CD14-positive monocyte (primary cell): ENCODE measurements at regions not wholly inside any gene's neighbourhood (a gene's known extent, or its start where the extent isn't known, plus 50 kb on each side); places are given as distances from the start of the nearest gene placed in this dataset.

Source experiments
- DNase-seq, 3 donors: peaks; one replicate each; pipeline ENCODE4 v3.0.0-alpha.2; 2011 to 2022
- H2AFZ ChIP-seq: 2 replicates; pipeline ENCODE4 v1.6.0; 2012; ENCODE audit warnings: mild to moderate bottlenecking, low read depth, low read length, inconsistent platforms; ENCODE audit not compliant: insufficient read depth, poor library complexity, severe bottlenecking
- H3K27ac ChIP-seq, 2 donors: 1 replicate in 1 of 2; 2 replicates in 1 of 2; pipeline ENCODE4 v1.5.1; 2012 to 2013; ENCODE audit warnings: low read length in 2 of 2, control low read depth in 1 of 2, inconsistent platforms in 1 of 2, low read depth in 1 of 2, mild to moderate bottlenecking in 1 of 2
- H3K27me3 ChIP-seq, 2 donors: one replicate each; pipeline versions ENCODE4 v1.6.0 to v1.6.1; 2011 to 2013; ENCODE audit warnings: low read length in 2 of 2; ENCODE audit not compliant: control insufficient read depth in 2 of 2, insufficient read depth in 2 of 2
- H3K36me3 ChIP-seq, 2 donors: replicated peaks in 1 of 2; 1 replicate in 1 of 2; 2 replicates in 1 of 2; pipeline versions ENCODE4 v1.5.1 to v1.6.1; 2012 to 2013; ENCODE audit warnings: low read length in 2 of 2, control low read depth in 1 of 2, inconsistent platforms in 1 of 2, mild to moderate bottlenecking in 1 of 2; ENCODE audit not compliant: insufficient read depth in 2 of 2, control insufficient read depth in 1 of 2
- H3K4me1 ChIP-seq, 2 donors: 1 replicate in 1 of 2; 2 replicates in 1 of 2; pipeline versions ENCODE4 v1.5.1 to v1.6.1; 2012 to 2013; ENCODE audit warnings: low read length in 2 of 2, control low read depth in 1 of 2, inconsistent platforms in 1 of 2, mild to moderate bottlenecking in 1 of 2, moderate library complexity in 1 of 2; ENCODE audit not compliant: insufficient read depth in 2 of 2, control insufficient read depth in 1 of 2
- H3K4me2 ChIP-seq: replicated peaks from 2 replicates; pipeline ENCODE3; 2012; ENCODE audit warnings: low read length, moderate library complexity, mild to moderate bottlenecking; ENCODE audit not compliant: poor library complexity, severe bottlenecking; ENCODE audit errors: extremely low read depth
- H3K4me3 ChIP-seq, 3 experiments: fragments of 200-600 bp in 1 of 3; sonication (generic) in 1 of 3; replicated peaks in 1 of 3; 1 replicate in 2 of 3; 2 replicates in 1 of 3; pipeline ENCODE4 v1.5.1; 2011 to 2013; ENCODE audit warnings: low read length in 3 of 3, mild to moderate bottlenecking in 3 of 3, control low read depth in 2 of 3, low read depth in 2 of 3, inconsistent platforms in 1 of 3, moderate library complexity in 1 of 3
- H3K79me2 ChIP-seq: 2 replicates; pipeline ENCODE4 v1.6.0; 2012; ENCODE audit warnings: mild to moderate bottlenecking, control low read depth, inconsistent platforms, low read length, moderate library complexity; ENCODE audit not compliant: insufficient read depth
- H3K9ac ChIP-seq: 2 replicates; pipeline ENCODE4 v1.6.0; 2017; ENCODE audit warnings: low read length, mild to moderate bottlenecking; ENCODE audit not compliant: insufficient read depth, poor library complexity, severe bottlenecking
- H3K9me3 ChIP-seq, 2 donors: replicated peaks in 1 of 2; 1 replicate in 1 of 2; 2 replicates in 1 of 2; pipeline versions ENCODE4 v1.5.1 to v1.6.1; 2012 to 2013; ENCODE audit warnings: low read length in 2 of 2, control low read depth in 1 of 2; ENCODE audit not compliant: control insufficient read depth in 1 of 2, insufficient read depth in 1 of 2
- H4K20me1 ChIP-seq: 2 replicates; pipeline ENCODE4 v1.6.0; 2012; ENCODE audit warnings: mild to moderate bottlenecking, low read length, control low read depth, moderate library complexity; ENCODE audit not compliant: insufficient read depth
- H3K27ac Mint-ChIP-seq, 7 donors: one replicate each; pipeline ENCODE4 v1.8.0; 2020; ENCODE audit warnings: mild to moderate bottlenecking in 7 of 7, mixed read lengths in 7 of 7, moderate library complexity in 6 of 7, inconsistent platforms in 2 of 7
- H3K27me3 Mint-ChIP-seq, 3 donors: one replicate each; pipeline ENCODE4 v1.8.0; 2021 to 2022; ENCODE audit warnings: low read depth in 3 of 3, mild to moderate bottlenecking in 3 of 3, mixed read lengths in 3 of 3, moderate library complexity in 3 of 3, inconsistent platforms in 1 of 3
- H3K36me3 Mint-ChIP-seq, 2 donors: one replicate each; pipeline ENCODE4 v1.8.0; 2020; ENCODE audit warnings: mixed read lengths in 2 of 2, inconsistent platforms in 1 of 2, mild to moderate bottlenecking in 1 of 2
- H3K4me1 Mint-ChIP-seq: one replicate; pipeline ENCODE4 v1.8.0; 2020; ENCODE audit warnings: mild to moderate bottlenecking, mixed read lengths
- H3K4me3 Mint-ChIP-seq, 2 donors: one replicate each; pipeline ENCODE4 v1.8.0; 2020; ENCODE audit warnings: mild to moderate bottlenecking in 2 of 2, mixed read lengths in 2 of 2, moderate library complexity in 1 of 2
- H3K9me3 Mint-ChIP-seq, 7 donors: one replicate each; pipeline ENCODE4 v1.8.0; 2020 to 2022; ENCODE audit warnings: mixed read lengths in 7 of 7, mild to moderate bottlenecking in 6 of 7, moderate library complexity in 6 of 7, inconsistent platforms in 2 of 7
- WGBS: methylation state at CpG from one replicate; pipeline ENCODE4 v1.1.5; 2013; ENCODE audit warnings: missing lambda C conversion rate; ENCODE audit not compliant: insufficient coverage; 5-methylcytosine and 5-hydroxymethylcytosine counted together
- intact Hi-C, 2 donors: fragments of 100-400 bp; cut with micrococcal nuclease; formaldehyde crosslinking; loops; one replicate each; pipeline versions ENCODE4 v1.15.0 to v1.15.1; 2023
- TF ChIP-seq, protein P1 (sequence below): fragments of 200-600 bp; IDR thresholded peaks from one replicate; pipeline ENCODE4 v1.8.0; 2022; ENCODE audit warnings: antibody characterized with exemption, mild to moderate bottlenecking

DNA sequence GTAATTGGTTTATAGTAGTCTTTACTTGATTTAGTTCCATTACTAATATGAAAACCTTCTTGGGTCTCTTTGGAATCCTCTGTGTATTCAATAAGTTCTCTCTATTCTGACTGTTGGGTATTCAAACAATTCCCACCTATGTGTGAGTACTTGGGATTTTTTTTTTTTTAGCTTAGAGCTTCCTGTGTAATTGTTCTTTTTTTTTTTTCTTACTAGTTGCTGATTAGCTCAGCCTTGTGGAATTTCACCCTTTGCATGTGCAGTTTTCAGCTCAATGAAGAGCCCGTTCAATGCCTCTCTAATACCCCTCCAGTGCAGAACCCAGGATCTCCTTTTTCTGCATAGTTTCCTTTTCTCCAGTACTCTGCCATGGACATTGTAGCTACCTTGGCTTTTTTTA is 339.1 kb upstream of the GALNT5 start:
- Histone ChIP-seq H3K27me3 (no peaks in the 10 kb centered on the region), H3K27ac (no peak overlapping the region), H3K4me1 (no peaks in the 10 kb centered on the region), H4K20me1 (no peaks in the 10 kb centered on the region), H3K9me3 (peaks cover 5 to 6% of the 10 kb centered on the region in 2 donors), H3K9ac (no peak overlapping the region), H3K4me2 (no peak overlapping the region), H2AFZ (no peak overlapping the region), H3K4me3 (no peak overlapping the region), H3K79me2 (no peaks in the 10 kb centered on the region), H3K36me3 (no peaks in the 10 kb centered on the region)
- Mint-ChIP-seq H3K4me3 (no peak overlapping the region), H3K36me3 (no peaks in the 10 kb centered on the region), H3K4me1 (no peaks in the 10 kb centered on the region), H3K27me3 (peaks cover 0 to 3% (median 2%) of the 10 kb centered on the region in 3 donors), H3K9me3 (peaks cover under 1 to 15% (median 7%) of the 10 kb centered on the region in 7 donors), H3K27ac (no peak overlapping the region)
- TF ChIP-seq, protein P1, sequence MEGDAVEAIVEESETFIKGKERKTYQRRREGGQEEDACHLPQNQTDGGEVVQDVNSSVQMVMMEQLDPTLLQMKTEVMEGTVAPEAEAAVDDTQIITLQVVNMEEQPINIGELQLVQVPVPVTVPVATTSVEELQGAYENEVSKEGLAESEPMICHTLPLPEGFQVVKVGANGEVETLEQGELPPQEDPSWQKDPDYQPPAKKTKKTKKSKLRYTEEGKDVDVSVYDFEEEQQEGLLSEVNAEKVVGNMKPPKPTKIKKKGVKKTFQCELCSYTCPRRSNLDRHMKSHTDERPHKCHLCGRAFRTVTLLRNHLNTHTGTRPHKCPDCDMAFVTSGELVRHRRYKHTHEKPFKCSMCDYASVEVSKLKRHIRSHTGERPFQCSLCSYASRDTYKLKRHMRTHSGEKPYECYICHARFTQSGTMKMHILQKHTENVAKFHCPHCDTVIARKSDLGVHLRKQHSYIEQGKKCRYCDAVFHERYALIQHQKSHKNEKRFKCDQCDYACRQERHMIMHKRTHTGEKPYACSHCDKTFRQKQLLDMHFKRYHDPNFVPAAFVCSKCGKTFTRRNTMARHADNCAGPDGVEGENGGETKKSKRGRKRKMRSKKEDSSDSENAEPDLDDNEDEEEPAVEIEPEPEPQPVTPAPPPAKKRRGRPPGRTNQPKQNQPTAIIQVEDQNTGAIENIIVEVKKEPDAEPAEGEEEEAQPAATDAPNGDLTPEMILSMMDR, result no peak
- intact Hi-C loops, result no loop called here
- DNase-seq, result no peak
- 82% methylated on average over 1 of the region's 1 CpG for WGBS

DNA sequence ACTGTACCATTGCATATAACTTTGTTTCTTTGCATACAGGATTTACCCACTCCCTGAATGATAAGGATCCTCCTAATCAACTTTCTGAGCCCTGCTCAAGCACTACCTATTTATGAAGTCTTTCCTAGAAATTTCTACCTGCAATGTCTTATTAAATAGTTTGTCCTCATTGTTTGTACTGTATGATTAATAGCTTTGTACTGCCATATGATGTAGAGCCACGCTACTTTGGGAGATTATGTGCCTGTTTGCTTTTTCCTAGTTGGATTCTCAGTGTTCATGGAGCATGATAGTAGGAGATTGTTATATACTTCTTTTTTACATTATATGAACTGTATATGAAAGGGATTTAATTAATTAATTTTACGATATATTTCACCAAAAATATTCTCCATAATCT is 327.1 kb upstream of the GALNT5 start:
- no peaks in the 10 kb centered on the region for H3K36me3 ChIP-seq
- H4K20me1 ChIP-seq, result no peaks in the 10 kb centered on the region
- H3K27me3 ChIP-seq, result no peaks in the 10 kb centered on the region
- intact Hi-C loops, result no loop called here
- H3K27ac ChIP-seq, result no peak overlapping the region
- H3K9me3 Mint-ChIP-seq, result peaks cover 2 to 19% (median 8%) of the 10 kb centered on the region in 7 donors
- peaks cover 1 to 6% of the 10 kb centered on the region in 2 donors for H3K9me3 ChIP-seq
- no peak overlapping the region for H3K4me3 ChIP-seq
- WGBS, result no CpG with 5 or more reads among the region's 2 CpGs
- H3K36me3 Mint-ChIP-seq, result no peaks in the 10 kb centered on the region
- H3K9ac ChIP-seq, result no peak overlapping the region
- peaks cover 0 to 1% (median 1%) of the 10 kb centered on the region in 3 donors for H3K27me3 Mint-ChIP-seq
- no peak overlapping the region for H3K27ac Mint-ChIP-seq
- no peak for DNase-seq
- TF ChIP-seq, protein P1, result no peak
- H3K79me2 ChIP-seq, result no peaks in the 10 kb centered on the region
- no peak overlapping the region for H2AFZ ChIP-seq
- no peaks in the 10 kb centered on the region for H3K4me1 ChIP-seq
- no peak overlapping the region for H3K4me3 Mint-ChIP-seq
- no peak overlapping the region for H3K4me2 ChIP-seq
- H3K4me1 Mint-ChIP-seq, result no peaks in the 10 kb centered on the region
